ENCODE measurements at regions not wholly inside any gene's neighbourhood (a gene's known extent, or its start where the extent isn't known, plus 50 kb on each side); places are given as distances from the start of the nearest gene placed in this dataset.

DNA sequence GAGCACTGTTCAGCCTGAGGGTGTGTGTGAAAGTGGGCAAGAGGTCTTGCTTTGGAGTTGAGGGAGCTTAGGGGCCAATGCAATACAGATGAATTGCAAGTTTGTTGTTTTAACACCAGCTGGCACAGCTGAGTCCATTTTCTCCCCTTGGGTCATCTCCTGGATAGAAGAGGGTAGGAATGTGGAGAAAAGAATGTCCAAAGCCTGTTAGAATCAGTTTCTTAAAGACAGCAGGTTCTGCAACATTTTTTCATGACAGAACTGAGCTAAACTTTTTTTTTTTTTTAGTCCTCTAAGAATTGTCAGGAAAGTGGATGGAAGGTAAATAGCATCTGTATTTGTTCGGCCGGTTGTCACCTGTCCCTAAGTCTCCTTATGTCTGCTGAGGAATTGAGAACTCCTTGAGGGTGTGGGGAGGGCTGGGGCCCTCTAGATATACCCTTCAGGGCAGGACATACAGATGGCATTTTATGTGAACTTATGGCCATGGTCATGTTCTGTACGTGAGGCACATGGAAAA is 211.1 kb upstream of the CADM1 start:
- in situ Hi-C loops (cut with MboI; ENCODE audit: low sequenced_read_pairs, unreplicated experiment) = no loop called here
- TF ChIP-seq, protein P1, sequence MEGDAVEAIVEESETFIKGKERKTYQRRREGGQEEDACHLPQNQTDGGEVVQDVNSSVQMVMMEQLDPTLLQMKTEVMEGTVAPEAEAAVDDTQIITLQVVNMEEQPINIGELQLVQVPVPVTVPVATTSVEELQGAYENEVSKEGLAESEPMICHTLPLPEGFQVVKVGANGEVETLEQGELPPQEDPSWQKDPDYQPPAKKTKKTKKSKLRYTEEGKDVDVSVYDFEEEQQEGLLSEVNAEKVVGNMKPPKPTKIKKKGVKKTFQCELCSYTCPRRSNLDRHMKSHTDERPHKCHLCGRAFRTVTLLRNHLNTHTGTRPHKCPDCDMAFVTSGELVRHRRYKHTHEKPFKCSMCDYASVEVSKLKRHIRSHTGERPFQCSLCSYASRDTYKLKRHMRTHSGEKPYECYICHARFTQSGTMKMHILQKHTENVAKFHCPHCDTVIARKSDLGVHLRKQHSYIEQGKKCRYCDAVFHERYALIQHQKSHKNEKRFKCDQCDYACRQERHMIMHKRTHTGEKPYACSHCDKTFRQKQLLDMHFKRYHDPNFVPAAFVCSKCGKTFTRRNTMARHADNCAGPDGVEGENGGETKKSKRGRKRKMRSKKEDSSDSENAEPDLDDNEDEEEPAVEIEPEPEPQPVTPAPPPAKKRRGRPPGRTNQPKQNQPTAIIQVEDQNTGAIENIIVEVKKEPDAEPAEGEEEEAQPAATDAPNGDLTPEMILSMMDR (IDR thresholded peaks at IDR 0.05; ENCODE audit: borderline replicate concordance, control extremely low read depth, extremely low read depth, insufficient read depth, missing control alignments) = no peak
- no peak for DNase-seq (ENCODE audit: low spot score)

DNA sequence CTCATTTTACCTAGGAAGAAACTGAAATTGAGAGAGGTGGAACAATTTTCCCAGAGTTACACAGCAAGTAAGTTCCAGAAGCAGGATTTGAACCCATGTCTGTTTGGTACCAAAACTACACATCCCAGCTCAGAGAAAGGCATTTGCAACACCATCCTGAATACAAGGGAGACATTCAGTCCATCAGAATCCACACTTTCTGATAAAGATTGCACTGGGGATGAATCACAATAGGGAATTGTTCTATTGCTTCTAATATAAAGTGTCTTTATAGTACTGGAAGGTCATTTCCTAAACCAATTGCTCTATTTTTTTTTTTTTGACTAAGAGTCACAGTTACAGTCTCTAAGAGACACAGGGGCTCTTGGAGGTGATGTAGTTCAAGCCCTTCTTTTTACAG is 208.1 kb upstream of the CADM1 start:
- TF ChIP-seq, protein P1 (IDR thresholded peaks at IDR 0.05; ENCODE audit: borderline replicate concordance, control extremely low read depth, extremely low read depth, insufficient read depth, missing control alignments) = no peak
- DNase-seq (ENCODE audit: low spot score) = no peak
- in situ Hi-C loops (cut with MboI; ENCODE audit: low sequenced_read_pairs, unreplicated experiment) = no loop called here

DNA sequence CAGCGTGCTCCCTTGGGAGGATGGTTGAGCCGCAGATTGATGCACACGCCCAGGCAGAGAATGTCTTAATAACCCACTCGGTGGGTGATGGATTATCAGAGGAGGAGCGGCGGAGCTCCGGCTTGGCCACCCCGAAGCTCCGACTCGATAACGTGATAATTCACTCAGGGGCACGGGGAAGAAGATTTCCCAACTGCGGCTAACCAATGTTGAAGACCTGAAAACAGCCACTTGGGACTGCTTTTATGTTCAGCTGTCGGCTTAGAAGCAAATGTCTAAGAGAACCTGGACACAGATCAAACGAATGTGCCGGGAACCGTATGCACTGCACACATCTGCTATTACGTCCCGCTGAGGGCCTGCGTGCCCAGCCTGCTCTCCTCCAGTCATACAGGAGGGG is 206.8 kb upstream of the CADM1 start:
- no peak for DNase-seq (ENCODE audit: low spot score)
- TF ChIP-seq, protein P1 (IDR thresholded peaks at IDR 0.05; ENCODE audit: borderline replicate concordance, control extremely low read depth, extremely low read depth, insufficient read depth, missing control alignments) = no peak
- in situ Hi-C loops (cut with MboI; ENCODE audit: low sequenced_read_pairs, unreplicated experiment) = no loop called here

- in situ Hi-C loops (cut with MboI; ENCODE audit: low sequenced_read_pairs, unreplicated experiment) = no loop called here
- no peak for DNase-seq (ENCODE audit: low spot score)
- TF ChIP-seq, protein P1 (IDR thresholded peaks at IDR 0.05; ENCODE audit: borderline replicate concordance, control extremely low read depth, extremely low read depth, insufficient read depth, missing control alignments) = no peak
Observed at GRCh38 chr11:115710426-115710825, 206.2 kb upstream of the CADM1 start.

DNA sequence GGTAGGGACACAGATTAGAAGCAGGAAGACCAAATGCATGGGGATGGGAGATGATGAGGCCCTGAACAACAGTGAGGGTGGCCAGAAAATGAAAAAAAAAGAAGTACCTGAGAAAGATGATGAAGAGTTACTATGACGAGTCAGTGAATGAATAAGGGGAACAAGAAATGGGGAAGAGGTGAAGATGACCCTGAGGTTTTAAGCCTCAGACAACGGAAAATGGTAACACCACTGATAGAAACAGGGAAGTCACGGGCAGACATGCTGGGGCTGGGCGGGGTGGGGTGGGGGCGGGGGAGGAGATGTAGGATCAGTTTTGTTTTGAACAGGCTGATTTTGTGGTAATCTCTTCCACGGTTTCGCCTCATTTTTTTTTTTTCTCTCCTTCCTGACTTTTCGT is 205.1 kb upstream of the CADM1 start:
- in situ Hi-C loops (cut with MboI; ENCODE audit: low sequenced_read_pairs, unreplicated experiment) = no loop called here
- DNase-seq (ENCODE audit: low spot score) = peak; percentile 52
- TF ChIP-seq, protein P1 (IDR thresholded peaks at IDR 0.05; ENCODE audit: borderline replicate concordance, control extremely low read depth, extremely low read depth, insufficient read depth, missing control alignments) = no peak

- in situ Hi-C loops (cut with MboI; ENCODE audit: low sequenced_read_pairs, unreplicated experiment) = no loop called here
- no peak for DNase-seq (ENCODE audit: low spot score)
- TF ChIP-seq, protein P1 (IDR thresholded peaks at IDR 0.05; ENCODE audit: borderline replicate concordance, control extremely low read depth, extremely low read depth, insufficient read depth, missing control alignments) = no peak
Observed at GRCh38 chr11:115707180-115707905, 203.1 kb upstream of the CADM1 start.

Data from GM13976 (cell line).